ENCODE measurements at regions not wholly inside any gene's neighbourhood (a gene's known extent, or its start where the extent isn't known, plus 50 kb on each side); places are given as distances from the start of the nearest gene placed in this dataset.
"Not testable (repeated sequence)": the region's sequence is repeated elsewhere in the genome, so short reads cannot be mapped to it uniquely, and the experiment has no call there.

DNA sequence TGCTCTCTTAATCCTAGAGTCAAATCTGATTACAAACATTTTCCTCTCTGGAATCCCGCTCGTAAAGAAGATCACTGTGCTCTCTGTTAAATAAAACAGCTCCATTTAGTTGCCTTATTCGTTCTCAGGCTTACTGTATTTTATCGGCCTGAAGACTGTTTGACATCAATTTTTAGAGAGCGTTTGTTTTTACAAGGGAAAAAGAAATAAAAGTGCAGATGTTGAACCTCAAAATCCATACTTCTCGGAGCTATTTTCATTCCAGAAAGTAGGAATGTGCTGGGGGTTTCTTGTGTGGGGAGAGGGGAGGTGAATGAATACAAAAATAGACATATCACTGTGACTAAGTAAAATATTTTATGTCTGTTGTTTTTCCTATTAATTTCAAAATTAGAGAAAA is 140.1 kb downstream of the ARRDC4 start:
- DNase-seq; H3K4me1 ChIP-seq; H3K27ac ChIP-seq; H3K27me3 ChIP-seq (ENCODE audit: insufficient read depth in 3 of 3, low read length in 2 of 3); H3K9me3 ChIP-seq; ATAC-seq; H3K4me3 ChIP-seq; intact Hi-C loops (cut with DNase I); H3K36me3 ChIP-seq (ENCODE audit: insufficient read depth in 1 of 2, low read depth in 1 of 2): not testable (repeated sequence)
- 53 to 59% (median 57%) methylated on average over 6 of the region's 6 CpGs for WGBS, 3 donors

DNA sequence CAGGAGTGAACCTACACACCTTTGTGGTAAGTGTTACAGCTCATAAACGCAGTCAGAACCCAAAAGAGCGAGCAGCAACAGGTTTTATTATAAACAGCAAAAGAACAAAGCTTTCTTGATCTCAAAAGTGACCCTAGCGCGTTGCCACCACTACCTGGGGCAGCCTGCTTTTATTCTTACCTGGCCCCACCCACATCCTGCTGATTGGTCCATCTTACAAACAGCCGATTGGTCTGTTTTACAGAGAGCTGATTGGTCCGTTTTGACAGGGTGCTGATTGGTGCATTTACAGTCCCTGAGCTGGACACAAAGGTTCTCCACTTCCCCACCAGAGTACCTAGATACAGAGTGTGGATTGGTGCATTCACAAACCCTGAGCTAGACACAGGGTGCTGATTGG is 143.1 kb downstream of the ARRDC4 start:
- no peaks in the 10 kb centered on the region for H3K4me1 ChIP-seq
- H3K27me3 ChIP-seq (ENCODE audit: insufficient read depth in 3 of 3, low read length in 2 of 3): no peaks in the 10 kb centered on the region
- no peak overlapping the region for H3K27ac ChIP-seq
- intact Hi-C loops (cut with DNase I): no loop called here
- TF ChIP-seq, protein P1, sequence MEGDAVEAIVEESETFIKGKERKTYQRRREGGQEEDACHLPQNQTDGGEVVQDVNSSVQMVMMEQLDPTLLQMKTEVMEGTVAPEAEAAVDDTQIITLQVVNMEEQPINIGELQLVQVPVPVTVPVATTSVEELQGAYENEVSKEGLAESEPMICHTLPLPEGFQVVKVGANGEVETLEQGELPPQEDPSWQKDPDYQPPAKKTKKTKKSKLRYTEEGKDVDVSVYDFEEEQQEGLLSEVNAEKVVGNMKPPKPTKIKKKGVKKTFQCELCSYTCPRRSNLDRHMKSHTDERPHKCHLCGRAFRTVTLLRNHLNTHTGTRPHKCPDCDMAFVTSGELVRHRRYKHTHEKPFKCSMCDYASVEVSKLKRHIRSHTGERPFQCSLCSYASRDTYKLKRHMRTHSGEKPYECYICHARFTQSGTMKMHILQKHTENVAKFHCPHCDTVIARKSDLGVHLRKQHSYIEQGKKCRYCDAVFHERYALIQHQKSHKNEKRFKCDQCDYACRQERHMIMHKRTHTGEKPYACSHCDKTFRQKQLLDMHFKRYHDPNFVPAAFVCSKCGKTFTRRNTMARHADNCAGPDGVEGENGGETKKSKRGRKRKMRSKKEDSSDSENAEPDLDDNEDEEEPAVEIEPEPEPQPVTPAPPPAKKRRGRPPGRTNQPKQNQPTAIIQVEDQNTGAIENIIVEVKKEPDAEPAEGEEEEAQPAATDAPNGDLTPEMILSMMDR (IDR thresholded peaks at IDR 0.05): no peak
- no peak for DNase-seq
- H3K4me3 ChIP-seq: no peak overlapping the region
- ATAC-seq: no peak
- H3K36me3 ChIP-seq (ENCODE audit: insufficient read depth in 1 of 2, low read depth in 1 of 2): no peaks in the 10 kb centered on the region
- no peaks in the 10 kb centered on the region for H3K9me3 ChIP-seq
- WGBS, 3 donors: 83 to 95% (median 92%) methylated on average over 6 of the region's 6 CpGs

DNA sequence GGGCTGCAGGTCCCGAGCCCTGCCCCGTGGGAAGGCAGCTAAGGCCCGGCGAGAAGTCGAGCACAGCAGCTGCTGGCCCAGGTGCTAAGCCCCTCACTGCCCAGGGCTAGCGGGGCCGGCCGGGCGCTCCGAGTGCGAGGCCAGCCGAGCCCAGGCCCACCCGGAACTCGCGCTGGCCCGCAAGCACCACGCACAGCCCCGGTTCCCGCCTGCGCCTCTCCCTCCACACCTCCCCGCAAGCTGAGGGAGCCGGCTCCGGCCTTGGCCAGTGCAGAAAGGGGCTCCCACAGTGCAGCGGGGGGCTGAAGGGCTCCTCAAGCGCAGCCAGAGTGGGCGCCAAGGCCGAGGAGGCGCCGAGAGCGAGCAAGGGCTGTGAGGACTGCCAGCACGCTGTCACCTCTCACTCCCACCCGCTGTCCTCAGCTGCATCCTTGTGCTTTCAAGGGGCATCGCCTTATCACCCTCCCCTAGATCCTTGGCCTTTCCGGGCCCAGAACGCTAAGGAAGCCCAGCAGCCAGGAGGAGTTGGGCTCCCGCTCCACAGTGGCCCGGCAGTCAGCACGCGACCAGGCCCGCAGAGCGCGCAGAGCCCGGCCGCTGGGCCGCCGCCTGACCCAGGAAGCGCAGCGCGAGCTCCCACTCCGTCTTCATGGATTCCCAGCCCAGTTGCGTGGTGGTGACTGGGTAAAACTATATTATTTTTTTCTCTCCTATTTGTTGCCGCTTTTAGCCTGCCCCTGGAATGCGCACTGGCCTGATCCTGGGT is 144.1 kb downstream of the ARRDC4 start:
- WGBS, 3 donors: 81 to 87% (median 85%) methylated on average over 48 to 53 of the region's 53 CpGs
- ATAC-seq: peak in 1 of 4 donors; percentile 25
- intact Hi-C loops (cut with DNase I); H3K36me3 ChIP-seq (ENCODE audit: insufficient read depth in 1 of 2, low read depth in 1 of 2); DNase-seq; H3K4me1 ChIP-seq; H3K27me3 ChIP-seq (ENCODE audit: insufficient read depth in 3 of 3, low read length in 2 of 3); H3K4me3 ChIP-seq; H3K9me3 ChIP-seq; H3K27ac ChIP-seq: not testable (repeated sequence)

DNA sequence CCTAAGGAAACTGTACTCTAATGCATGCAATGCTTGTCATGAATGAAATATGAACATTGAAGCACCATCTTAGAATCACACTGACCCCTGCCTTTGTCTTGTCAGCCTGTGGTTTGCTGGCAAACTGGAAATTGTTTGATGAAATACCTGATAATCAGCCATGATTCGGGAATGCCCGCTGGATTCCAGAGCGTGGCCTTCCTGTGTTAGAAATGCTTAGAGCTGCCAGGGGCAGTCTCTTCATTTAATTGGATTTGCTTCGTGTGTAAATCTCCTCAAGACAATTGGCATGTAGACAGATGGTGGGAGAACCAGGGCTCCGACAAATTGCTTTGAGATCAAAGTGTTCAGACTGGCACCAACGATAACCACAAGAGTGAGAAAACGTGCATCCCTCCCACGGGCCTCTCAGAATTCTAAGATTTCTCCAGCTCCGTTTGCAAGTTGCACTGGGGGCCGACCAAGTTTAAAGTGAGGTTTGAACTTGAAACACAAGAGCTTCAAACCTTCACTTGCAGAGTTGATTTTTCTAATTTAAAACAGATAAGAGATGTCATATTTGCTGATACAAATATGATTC is 146.2 kb downstream of the ARRDC4 start:
- H3K27ac ChIP-seq; H3K4me3 ChIP-seq; ATAC-seq; H3K36me3 ChIP-seq (ENCODE audit: insufficient read depth in 1 of 2, low read depth in 1 of 2); DNase-seq; intact Hi-C loops (cut with DNase I); H3K4me1 ChIP-seq; H3K9me3 ChIP-seq; H3K27me3 ChIP-seq (ENCODE audit: insufficient read depth in 3 of 3, low read length in 2 of 3): not testable (repeated sequence)
- WGBS, 3 donors: 18 to 32% (median 20%) methylated on average over 10 of the region's 10 CpGs

DNA sequence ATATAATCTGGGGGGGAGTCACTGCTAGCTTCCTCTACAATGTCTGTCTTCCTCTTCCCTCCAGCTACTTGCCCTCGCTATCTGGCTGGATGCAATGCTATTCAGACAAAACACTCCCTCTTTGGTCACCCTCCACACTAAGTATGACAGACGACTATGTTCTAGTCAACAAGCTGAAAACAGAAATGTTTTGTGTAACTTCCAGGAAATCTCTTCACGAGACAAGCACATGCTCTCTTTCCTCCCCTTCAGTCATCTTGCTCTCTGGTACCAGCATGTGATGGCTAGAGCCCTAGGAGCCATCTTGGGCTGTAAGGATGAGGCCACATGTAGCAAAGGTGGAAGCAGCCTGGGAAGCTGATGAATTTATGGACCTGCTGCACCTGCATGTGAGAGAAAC is 151.3 kb downstream of the ARRDC4 start:
- Histone ChIP-seq H3K9me3 (no peaks in the 10 kb centered on the region), H3K27me3 (ENCODE audit: insufficient read depth in 3 of 3, low read length in 2 of 3) (no peaks in the 10 kb centered on the region), H3K36me3 (ENCODE audit: insufficient read depth in 1 of 2, low read depth in 1 of 2) (no peaks in the 10 kb centered on the region), H3K4me1 (no peaks in the 10 kb centered on the region), H3K27ac (no peak overlapping the region), H3K4me3 (no peak overlapping the region)
- DNase-seq (no peak), ATAC-seq (no peak)
- intact Hi-C loops (cut with DNase I): no loop called here
- TF ChIP-seq, protein P1 (IDR thresholded peaks at IDR 0.05): no peak
- WGBS, 3 donors: 57 to 65% (median 59%) methylated on average over 3 of the region's 3 CpGs

DNA sequence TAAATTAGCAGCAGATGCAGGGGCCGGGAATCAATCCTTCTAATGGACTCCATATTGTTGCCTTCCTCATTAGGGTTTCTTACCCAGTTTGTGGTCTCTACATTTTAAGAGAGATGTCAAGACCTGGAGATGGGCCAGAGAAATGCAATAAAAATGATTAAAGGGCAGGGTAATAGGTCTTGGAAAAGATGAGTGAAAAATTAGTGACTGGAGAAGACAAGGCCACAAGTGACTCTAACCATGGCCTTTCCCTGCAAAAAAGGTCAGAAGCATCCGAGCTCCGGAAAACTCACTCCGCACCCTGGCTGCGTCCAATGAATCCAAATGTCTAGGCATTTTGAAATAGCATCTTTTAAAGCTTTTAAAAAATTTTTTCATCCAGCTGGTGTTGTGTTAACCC is 152.8 kb downstream of the ARRDC4 start:
- WGBS, 3 donors: 80 to 85% (median 80%) methylated on average over 5 of the region's 5 CpGs
- Histone ChIP-seq H3K4me3 (no peak overlapping the region), H3K4me1 (no peaks in the 10 kb centered on the region), H3K9me3 (no peaks in the 10 kb centered on the region), H3K36me3 (ENCODE audit: insufficient read depth in 1 of 2, low read depth in 1 of 2) (no peaks in the 10 kb centered on the region), H3K27me3 (ENCODE audit: insufficient read depth in 3 of 3, low read length in 2 of 3) (no peaks in the 10 kb centered on the region), H3K27ac (no peak overlapping the region)
- ATAC-seq: no peak
- no peak for DNase-seq
- intact Hi-C loops (cut with DNase I): no loop called here
- TF ChIP-seq, protein P1 (IDR thresholded peaks at IDR 0.05): no peak

All from psoas muscle (tissue), 7 donors.